GM18951 (cell line): ENCODE measurements at regions not wholly inside any gene's neighbourhood (a gene's known extent, or its start where the extent isn't known, plus 50 kb on each side); places are given as distances from the start of the nearest gene placed in this dataset.
"Not testable (repeated sequence)": the region's sequence is repeated elsewhere in the genome, so short reads cannot be mapped to it uniquely, and the experiment has no call there.

ENCODE experiments used
- POLR2A ChIP-seq: IDR thresholded peaks from 4 replicates; pipeline ENCODE4 v1.6.1; 2011; ENCODE audit warnings: mild to moderate bottlenecking; ENCODE audit not compliant: insufficient read length, insufficient read depth; ENCODE audit errors: extremely low read depth
- in situ Hi-C: fragments of 300-500 bp; cut with MboI; formaldehyde crosslinking; loops from one replicate; pipeline ENCODE4 v1.12.0; 2022; ENCODE audit warnings: low sequenced_read_pairs, mixed read lengths, inconsistent platforms; ENCODE audit not compliant: unreplicated experiment

DNA sequence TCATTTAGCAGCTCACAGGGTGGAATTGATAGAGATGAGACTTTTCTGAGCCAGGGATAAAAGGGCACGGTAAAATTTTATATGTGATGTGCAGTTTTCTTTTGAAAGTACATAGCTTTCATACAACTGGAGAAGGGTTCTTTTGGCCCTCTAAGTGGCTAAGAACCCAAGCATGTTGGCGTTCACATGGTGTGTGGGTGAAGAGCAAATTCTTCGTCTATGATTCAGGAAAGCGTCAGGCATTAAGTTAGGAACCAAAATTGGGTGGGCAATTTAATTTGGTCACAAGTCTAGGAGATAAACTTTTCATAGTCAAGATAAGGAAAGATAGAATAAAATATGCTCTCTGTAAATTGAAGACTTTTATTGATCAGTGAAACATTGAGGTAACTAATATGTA lies 153.9 kb downstream of the UTRN start:
- in situ Hi-C loops, result no loop called here
- TF ChIP-seq POLR2A, result no peak

DNA sequence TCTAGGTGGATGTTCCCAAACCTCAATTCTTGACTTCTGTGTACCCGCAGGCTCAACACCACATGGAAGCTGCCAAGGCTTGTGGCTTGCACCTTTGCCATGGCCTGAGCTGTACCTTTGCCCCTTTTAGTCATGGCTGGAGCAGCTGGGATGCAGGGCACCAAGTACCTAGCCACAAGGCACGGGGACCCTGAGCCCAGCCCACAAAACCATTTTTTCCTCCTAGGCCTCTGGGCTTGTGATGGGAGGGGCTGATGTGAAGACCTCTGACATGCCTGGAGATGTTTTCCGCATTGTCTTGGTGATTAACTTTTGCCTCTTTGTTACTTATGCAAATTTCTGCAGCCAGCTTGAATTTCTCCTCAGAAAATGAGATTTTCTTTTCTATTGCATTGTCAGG lies 156.7 kb downstream of the UTRN start:
- in situ Hi-C loops, result not testable (repeated sequence)

DNA sequence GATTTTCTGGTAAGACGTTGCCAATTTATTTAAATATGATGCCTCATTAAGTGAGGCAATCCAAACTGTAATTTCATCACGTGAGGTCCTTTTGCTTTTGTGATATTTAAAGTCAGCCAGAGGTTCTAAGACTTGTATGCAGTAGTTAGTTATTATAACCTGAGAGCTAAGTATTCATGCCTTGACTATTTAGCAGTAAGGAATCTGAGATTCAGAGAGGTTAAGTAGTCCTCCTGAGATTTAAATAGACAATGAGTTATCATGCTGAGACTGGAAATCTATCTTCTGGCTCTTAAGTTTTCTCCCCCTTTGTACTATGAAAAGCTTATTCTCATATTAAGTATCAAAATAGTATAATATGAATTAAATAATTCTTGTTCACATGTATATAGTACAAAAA lies 158.0 kb downstream of the UTRN start:
- TF ChIP-seq POLR2A, result no peak
- in situ Hi-C loops, result no loop called here

DNA sequence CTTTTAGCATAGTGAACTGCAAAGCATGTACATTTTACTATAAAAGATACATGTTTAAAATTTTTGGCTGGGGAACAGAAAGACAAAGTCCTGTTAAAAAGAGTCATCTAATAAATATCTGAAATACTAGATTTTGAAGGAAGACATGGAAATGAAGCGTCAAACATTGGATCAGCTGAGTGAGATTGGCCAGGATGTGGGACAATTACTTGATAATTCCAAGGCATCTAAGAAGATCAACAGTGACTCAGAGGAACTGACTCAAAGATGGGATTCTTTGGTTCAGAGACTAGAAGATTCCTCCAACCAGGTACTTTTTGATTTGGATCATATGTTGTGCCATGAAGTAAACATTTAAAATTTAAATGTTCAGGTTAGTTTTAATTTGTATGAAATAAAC lies 162.3 kb downstream of the UTRN start:
- in situ Hi-C loops, result loop anchor here (5.0 kb wide), 1 partner anchor 100 kb away; no protein-coding TSS in a partner anchor

DNA sequence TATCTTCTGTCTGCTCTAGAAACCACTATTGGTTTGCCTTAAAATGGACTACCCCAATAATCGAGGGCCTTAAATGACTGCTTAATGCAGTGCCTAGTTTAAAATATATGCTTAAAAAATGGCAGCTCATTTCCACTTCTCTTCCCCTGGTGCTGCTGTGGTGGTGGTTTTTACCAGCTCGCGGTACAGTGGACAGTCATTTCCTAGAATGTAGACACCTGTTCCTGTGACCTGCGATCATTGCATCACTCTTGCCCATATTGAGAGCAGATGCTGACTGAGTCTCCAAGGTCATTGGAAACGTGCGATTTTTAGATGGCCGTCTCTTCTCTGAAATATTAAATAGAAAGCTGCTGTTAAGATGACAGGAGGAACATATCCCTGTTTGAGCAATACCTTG lies 164.1 kb downstream of the UTRN start:
- no peak for TF ChIP-seq POLR2A
- in situ Hi-C loops, result loop anchor here (5.0 kb wide), 1 partner anchor 102 kb away; no protein-coding TSS in a partner anchor

More for the DNA sequence above, 162.3 kb downstream of the UTRN start:
- no peak for TF ChIP-seq POLR2A

DNA sequence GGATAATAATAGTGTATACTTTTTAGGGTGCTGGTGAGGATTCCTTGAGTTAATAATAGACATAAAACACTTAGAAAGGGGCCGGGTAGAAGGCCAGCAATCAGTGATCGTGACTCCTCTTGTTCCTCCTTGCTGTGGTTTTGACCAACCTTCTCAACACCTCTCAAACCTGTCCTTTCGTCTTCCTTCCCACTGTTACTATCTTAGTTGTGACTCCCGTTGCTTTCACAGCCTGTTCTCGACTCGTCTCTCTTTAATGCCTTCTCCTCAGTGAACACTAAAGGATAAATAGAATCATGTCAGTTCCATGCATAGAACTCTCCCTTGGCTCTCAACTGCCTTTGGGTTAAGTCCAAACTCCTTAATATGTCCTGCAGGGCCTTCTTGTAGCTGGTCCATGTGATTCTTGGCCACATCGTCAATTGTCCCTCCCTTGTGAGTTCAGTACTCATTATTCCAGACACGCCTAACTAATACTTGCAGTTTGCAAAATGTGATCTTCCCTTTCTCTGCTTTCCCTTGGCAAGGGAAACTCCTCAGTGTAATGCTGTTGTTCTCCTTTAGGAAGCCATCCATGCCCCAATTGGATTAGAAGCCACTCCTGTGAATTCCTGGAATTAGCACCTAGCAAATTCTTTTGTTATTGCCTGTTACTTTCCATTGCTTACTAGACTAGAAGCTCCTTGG lies 164.9 kb downstream of the UTRN start:
- in situ Hi-C loops, result loop anchor here (5.0 kb wide), 1 partner anchor 103 kb away; no protein-coding TSS in a partner anchor
- TF ChIP-seq POLR2A, result no peak

DNA sequence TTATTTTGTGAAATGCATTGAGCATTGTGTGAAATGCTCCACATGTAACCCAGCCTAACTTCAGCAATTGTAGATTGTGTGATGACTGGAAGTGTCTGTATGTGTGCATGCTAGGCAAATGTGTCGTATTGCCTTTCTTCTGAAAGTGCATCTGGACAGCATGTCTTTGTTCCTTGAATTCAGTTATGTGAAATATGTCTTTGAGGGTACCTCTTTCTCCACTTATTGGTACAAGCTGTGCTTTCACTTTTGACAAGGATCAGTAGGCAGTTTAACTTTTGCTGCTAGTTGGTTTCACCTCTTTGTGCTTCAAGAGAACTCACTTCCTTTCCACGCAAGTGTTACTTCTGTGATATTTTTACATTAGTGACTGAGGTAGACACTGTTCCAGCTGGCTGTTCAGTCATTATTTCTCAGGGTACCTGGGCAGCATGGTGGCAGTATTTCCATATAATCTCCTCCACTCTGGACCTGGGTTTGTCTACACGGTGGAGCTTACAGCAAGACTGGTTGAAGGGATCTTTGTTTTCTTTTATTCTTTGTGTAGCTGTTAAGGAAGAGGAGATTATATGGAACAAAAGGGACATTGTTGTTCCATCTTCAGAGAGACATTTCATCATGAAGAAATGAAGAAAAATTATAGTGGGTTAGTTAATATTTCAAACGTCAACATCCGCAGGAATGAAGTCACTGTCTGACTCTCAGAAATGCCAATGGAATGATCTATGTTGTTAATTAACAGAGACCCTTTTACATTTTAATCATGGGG lies 175.4 kb downstream of the UTRN start:
- in situ Hi-C loops, result no loop called here
- TF ChIP-seq POLR2A, result no peak

DNA sequence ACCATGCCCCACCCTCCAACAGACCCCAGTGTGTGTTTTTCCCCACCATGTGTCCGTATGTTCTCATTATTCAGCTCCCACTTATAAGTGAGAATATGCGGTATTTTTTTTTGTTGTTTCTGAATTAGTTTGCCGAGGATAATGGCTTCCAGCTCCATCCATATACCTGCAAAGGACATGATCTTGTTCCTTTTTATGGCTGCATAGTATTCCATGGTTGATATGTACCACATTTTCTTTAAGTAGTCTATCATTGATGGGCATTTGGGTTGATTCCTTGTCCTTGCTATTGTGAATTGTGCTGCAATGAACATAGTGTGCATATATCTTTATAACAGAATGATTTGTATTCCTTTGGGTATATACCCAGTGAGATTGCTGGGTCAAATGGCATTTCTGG lies 176.9 kb downstream of the UTRN start:
- no peak for TF ChIP-seq POLR2A
- in situ Hi-C loops, result no loop called here

DNA sequence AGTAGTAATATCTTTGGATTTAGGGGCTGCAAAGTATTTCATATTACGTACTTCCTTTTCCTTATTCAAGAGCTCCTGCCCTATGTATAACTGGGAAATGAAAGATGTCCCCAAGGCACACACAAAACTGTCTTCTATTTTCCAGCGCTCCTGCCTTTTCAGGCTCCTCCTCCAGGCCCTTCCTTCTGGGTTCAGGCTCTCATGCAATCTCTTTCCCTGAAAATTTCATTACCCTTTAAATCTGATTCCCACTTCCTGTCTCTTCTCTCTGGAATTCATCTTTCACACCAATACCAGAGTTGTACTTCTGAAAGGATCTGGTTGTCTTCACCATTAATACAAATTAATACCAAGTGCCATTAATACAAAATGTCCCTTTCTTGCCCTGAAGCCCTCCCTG lies 181.6 kb downstream of the UTRN start:
- in situ Hi-C loops, result no loop called here
- no peak for TF ChIP-seq POLR2A

DNA sequence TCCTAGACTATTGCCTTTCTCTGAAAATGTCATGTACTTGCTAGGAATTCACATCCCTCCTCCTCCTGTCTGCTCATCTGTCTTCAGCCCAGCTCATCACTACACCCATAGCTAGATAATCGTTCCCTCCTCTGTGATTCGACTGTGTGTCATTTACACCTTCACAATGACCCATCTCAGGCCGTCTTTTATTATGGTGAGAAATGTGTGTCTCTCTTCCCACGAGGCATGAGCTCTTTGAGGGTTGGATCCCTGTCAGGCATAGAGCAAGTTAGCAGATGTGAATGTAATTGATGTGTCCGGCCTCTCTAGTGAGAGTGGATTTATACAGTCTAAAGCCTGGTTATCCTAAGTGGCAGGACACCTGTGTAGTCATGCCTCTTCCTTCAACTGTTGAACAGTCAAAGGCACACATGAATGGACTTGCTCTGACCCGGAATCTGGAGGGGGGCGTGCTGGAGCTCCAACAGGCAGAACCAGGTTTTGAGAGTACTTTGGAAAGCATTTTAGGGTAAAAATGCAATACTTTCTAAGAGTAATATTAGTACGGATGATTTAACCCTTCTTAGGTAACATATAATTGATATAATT lies 182.1 kb downstream of the UTRN start:
- no peak for TF ChIP-seq POLR2A
- in situ Hi-C loops, result no loop called here

DNA sequence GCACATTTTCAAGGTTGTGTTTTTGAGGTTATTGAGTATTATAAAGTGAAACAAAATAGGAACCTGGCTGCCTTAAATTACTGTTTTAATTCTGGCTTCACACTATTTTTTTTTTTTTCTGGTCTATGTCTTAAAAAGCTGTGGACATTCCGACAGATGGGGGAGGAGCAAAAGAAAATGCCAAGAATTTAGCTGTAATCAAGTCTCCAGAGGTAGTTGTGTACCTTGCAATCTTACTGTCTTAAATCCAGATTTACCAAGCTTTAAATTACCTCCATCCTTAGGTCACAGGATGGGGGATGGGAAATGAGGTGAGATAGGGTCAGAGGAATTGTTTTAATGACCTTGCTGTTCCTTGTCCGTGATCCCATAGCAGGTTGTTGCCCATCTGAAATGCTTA lies 182.8 kb downstream of the UTRN start:
- no peak for TF ChIP-seq POLR2A
- in situ Hi-C loops, result no loop called here

DNA sequence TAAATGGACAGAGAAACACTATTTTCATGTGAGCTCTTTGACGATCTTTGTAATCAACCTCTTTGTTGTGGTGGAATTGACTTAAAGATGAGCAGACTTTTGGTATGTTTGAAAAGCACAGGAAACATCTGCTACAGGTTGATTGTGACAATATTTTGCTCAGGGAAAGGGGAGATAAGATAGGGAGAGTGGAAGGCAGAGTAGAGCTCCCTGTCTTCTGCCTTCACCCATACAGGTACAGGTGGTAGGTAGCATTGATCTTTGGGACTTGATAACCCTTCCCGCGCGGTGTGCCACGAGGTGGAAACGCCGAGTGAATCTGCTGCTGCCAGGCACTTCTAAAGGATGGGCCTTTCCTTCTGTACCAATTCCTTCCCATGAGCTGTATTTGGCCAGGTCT lies 183.6 kb downstream of the UTRN start:
- no peak for TF ChIP-seq POLR2A
- in situ Hi-C loops, result no loop called here

DNA sequence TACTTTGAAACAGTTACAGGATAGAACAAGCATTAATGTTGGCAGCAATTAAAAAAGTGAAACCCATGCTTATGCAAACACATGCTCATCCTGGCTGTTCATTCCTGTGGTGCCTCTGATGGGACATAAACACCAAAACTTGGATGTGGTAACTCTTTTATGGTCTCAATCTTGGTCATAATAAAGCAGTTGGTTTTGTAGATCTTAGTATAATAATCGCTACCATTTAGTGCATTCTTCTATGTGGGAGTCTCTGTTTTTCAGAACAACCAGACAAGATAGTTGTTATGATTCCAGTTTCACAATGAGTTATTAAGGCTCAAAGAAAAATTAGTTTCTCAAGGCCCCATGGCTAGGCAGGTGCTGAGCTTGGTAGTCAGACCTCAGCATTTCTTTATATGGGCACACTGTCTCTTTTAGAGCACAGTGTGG lies 184.0 kb downstream of the UTRN start:
- in situ Hi-C loops, result no loop called here

DNA sequence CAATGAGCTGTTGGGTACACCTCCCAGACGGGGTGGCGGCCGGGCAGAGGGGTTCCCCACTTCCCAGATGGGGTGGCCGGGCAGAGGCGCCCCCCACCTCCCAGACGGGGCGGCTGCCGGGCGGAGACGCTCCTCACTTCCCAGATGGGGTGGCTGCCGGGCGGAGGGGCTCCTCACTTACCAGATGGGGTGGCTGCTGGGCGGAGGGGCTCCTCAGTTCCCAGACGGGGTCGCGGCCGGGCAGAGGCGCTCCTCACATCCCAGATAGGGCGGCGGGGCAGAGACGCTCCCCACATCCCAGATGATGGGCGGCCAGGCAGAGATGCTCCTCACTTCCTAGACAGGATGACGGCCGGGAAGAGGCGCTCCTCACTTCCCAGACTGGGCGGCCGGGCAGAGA lies 185.1 kb downstream of the UTRN start:
- in situ Hi-C loops, result not testable (repeated sequence)

More for the DNA sequence above, 184.0 kb downstream of the UTRN start:
- TF ChIP-seq POLR2A, result no peak
